HG03520 (cell line): ENCODE measurements at regions not wholly inside any gene's neighbourhood (a gene's known extent, or its start where the extent isn't known, plus 50 kb on each side); places are given as distances from the start of the nearest gene placed in this dataset.

Source experiments
- ATAC-seq: cut with Tn5 transposase; IDR thresholded peaks from one replicate; pipeline ENCODE4 v1.9.1; 2021; ENCODE audit warnings: mild to moderate bottlenecking, moderate library complexity; ENCODE audit not compliant: unreplicated experiment

DNA sequence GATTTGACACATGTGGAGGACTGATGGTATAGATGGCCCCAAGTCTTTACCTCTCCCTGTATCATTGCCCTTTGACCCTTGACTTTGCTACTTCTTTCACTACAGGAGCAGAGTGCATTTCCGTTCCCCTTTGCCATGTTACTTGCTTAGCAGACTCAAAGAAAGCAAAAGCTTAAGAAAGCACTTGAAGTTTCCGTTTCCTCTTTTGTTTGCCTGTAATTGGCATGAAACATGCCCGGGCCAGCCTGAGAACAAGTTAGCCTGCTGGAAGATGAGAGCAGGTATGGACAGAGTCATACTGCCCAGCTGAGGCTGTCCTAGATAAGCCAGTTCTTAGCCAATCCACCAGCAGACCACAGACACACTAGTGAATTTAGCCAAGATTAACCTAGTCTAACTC is 206.0 kb downstream of the BCOR start:
- ATAC-seq: no peak

DNA sequence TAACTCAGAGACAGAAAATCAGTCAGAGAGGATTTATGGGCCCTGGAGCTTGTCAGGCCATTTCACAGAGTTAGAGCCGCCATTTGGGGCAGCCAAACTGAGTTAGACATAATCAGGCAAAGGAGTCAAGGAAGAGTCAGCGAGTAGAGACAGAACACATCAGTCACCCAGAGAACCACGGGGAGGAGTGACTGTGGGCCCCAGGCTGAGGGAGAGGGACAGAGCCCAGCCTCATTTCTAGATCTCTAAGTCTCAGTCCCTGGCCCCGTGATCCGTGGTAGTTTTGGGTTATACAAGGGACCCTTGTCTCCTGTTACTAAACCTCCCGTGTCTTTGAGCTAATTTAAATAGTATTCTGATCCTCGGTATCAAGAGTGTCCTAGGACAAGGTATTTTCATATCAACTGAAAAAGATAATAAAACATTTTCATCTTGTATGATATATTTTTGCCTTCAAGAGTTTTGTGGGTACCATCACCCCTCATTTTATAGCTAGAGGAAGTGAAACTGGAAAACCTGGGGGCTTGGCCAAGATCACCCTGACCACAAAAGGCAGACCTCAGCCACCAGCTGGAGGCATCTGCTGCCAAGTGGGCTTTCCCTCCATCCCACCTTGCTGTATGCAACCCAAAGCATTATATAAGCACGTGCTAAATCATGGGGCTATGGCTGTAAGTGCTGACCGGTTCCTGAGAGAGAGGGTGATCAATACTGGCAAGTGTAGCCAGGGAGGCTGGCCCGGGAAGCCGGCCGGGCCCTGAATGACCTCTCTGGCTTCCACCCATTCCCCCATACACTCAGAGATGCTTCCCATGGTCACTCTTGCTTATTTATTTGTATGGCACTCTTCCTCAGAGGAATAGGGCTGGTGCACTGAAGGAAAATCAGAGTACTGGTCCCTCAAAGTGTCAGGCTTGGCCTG is 204.1 kb downstream of the BCOR start:
- ATAC-seq: no peak

DNA sequence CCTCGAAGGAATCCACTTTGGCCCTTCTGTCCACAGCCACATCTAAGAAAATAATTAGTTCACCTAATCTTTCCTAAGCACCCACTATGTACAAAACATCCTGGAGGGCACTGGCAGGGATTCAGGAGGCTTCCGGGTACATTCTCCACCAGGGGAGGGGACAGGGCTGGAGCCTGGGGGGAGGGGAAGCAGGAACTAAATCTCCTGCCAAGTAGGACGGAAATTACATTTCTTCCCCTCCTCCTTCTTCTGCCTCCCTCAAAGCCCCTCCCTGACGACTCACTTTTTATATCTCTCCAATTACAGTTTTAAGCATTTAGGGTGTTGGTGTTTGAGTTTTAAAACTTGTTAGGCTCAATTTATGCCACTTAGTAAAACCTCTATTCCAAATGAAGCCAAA is 203.1 kb downstream of the BCOR start:
- ATAC-seq: no peak

DNA sequence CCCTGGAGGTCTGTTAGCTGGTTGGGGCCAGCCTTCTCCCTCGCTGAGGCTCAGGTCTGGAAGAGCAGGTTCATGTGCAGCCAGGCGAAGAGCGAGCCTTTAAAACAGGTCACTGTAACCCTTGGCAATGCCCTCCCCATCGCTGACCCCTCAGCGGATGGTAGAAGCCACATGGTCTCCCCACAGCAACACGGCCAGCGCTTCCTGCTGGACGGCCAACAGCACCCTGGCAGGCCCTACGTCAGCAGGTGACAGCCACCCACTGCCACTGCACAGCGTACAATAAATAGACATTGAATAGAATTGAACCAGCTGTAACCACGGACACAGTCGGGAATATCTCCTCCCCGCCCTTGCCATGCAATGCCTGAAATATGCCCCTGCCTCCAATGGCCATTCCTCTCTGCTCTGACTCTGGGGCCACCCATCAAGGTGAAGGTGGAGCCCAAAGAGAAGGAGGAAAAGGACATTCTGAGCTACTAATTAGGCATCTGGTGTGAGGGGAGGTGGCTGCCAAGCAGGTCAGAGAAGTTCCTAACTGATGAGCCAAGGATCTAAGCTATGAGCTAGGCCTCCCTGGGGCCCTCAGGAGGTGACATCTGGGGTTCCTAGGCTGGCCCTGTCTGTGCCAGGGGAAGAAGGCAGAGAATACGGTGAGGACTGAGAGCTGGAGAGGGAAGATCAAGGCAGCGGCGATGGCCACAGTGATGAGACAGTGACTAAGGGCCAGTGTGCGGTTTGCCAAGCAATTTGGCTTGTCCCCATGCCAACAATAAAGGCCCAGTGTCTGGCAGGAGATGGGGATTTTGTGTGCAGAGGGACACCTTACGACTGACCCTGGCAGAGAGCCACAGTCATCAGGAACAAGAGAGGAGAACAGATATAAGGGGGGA is 202.3 kb downstream of the BCOR start:
- ATAC-seq: no peak

DNA sequence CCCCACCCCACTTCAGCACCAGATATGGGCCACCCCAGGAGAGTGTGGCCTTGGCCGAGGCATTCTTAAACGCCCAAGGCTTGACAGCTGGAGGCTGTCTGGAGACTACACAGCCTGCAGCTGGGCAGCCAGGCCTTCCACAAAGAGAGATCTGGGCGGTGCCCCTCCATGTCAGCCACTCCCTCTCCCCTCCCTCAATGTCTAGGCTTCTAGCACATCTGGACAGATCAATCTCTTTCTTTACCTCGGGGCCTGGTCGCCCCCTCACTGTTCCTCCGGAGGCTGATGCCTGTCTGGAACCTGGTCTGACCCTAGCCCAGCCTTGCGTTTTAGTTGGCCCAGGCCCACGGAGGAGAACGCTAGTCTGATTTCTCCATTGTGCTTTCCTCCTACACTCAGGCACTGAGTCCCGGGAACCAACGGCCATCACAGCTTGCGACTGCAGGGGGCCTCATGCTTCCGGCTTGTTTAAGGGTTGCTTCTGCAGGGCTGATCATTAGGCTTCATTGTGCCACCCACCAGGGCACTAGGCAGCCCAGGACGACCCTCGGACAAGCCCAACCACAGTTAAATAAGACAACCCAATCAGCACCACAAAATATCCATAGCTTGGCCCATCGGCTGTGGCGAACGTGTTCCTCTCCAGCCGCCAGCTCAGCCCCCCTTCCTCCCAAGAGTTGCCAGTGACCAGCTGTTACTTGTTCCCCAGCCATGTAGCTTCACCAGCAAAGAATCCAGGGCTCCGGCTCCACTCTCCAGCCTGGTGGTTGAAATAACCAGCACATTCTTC is 200.6 kb downstream of the BCOR start:
- ATAC-seq: no peak

DNA sequence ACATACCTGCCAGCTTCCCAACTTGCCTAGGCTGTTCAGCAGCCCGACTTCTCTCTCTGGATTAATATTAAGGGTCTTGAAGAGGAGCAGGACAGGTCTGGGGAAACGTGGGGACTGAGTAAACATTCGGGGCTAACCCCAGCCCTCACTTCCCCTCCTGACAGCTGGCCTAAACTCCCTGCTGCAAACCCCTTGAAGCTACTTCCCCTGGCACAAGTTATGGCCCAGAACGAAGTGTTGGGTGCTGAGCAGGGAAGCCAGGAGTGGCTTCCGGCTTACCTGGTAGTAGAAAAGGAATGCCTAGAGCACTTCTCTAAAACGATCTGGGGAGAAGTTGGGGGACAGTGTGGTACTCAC is 200.0 kb downstream of the BCOR start:
- ATAC-seq: no peak

DNA sequence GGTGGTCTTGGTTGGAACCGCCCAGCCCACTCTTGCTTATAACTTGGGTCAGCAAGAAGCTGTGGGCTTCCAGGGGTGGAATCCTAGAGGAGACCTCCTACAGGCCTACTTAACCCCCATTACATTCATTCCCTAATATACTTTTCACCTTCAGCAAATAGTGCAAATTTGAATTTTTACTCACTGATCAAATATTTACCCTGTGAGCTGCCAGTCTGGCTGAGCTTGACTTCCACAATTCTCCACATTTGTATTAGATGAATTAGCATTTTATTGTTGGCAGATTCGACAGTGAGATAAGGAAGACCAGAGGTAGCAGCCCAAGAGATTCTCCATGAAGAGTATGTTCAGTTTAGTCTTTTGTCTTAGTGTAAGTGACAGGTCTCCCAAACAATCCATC is 199.6 kb downstream of the BCOR start:
- no peak for ATAC-seq

DNA sequence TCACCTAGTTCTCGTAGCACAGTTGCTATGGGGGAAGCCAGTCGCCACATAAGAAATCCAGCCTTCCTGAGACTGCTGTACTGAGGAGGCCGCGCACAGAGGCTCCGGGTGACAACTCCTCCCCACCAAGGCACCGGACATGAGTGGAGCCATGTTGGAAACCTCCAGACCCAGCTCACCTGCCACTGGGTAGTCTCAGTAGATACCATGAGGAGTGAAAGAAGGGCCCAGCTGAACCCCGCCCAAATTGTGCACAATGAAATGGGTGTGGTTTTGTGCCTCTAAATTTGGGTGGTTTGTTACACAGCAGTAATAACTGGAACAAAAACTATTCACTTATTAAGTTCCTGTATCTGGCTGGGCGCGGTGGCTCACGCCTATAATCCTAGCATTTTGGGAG is 198.7 kb downstream of the BCOR start:
- no peak for ATAC-seq

DNA sequence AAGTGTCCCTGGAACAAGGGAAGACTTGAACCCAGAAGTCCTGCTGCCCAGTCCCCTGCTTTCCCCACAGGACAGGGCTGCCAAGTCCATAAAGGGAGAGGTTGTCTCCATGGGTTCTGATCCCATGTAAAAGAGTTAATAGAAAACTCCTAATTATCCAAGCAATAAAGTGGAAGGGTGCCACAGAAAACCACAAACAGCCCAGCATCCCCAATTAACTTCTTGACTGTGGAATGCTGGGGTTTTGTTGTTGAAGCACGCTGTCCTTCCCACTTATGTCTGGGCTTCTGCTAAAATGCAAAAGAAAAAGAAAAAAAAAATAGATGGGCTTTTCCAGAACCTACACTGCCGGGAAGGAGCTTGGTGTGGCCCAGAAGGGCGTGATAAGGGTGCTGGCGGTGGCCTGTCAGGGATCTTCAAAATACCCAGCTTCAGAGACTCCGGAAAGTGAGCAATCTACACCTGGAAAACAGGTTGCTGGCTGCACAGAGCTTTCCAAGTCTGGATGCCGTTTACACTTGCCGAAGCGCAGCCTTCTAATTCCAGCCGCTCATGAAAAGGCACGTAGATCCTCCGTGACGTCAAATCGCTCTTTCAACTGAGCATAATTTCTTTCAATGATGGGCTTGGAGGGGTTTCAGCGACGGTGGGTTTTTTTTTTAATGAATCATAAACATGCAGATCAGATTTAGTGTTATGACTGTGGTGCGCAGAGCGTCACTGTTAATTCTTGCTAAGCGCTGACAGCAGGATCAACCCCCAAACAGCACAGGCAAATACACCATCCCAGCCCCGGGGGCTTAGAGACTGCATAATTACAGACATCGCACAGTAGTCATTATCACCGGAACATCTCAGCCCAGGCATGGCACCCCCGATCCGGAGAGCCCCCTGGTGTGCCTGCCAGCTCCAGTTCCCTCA is 197.6 kb downstream of the BCOR start:
- ATAC-seq: no peak

DNA sequence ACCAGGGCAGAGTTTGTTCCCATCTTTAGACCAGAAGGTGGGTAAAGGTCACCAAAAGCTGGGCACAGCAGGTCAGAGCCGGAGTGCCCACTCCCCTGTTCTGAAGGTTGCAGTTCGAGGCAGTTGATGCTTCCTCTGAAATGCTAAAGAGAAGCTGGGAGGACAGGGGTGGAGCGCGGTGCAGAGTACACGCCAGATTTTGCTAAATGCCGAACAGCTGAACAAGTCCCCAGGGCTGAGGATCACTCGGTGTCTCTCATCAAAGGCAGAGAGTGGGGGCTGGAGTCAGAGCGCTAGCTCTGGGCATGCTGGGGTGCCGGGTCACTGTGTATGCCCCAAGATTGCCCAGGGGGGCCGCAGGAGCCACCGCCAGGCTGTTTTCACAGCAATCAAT is 197.0 kb downstream of the BCOR start:
- no peak for ATAC-seq

DNA sequence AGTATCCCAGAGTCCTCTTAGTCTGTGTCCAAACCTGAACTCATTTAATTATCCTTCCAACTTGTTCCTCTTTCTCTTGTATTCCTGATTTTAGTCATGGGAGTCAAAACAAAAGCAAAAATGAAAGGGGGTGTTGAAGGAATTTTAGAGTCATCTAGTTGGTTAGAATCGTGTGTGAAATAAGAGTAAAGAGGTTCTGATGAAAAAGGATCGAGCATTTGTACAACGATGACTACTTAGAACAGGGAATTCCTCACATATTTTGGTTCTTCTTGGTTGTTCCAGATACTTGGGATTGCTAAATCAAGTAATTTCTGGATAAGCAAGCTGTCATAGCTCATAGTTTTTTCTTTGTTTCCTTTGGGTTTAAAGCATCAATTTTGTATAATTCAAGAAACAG is 194.4 kb downstream of the BCOR start:
- no peak for ATAC-seq

DNA sequence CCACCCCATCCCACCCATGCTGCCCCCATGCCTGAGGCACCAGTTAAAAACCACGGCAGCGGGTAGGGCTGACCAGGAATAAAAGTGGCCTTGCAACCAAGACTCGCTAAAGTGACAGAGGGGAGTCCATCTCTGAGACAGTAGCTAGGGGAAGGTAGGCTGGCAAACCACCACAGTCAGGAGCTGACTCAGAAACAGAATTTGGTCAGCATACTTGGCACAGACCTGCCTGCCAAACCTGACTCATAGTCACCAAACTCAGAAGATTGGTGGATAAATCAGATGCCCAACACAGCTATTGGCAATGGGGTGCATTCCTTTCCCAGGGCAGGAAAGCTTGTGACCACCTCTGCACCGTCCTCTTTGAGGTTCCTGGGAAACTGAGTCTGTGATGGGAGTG is 193.8 kb downstream of the BCOR start:
- no peak for ATAC-seq

DNA sequence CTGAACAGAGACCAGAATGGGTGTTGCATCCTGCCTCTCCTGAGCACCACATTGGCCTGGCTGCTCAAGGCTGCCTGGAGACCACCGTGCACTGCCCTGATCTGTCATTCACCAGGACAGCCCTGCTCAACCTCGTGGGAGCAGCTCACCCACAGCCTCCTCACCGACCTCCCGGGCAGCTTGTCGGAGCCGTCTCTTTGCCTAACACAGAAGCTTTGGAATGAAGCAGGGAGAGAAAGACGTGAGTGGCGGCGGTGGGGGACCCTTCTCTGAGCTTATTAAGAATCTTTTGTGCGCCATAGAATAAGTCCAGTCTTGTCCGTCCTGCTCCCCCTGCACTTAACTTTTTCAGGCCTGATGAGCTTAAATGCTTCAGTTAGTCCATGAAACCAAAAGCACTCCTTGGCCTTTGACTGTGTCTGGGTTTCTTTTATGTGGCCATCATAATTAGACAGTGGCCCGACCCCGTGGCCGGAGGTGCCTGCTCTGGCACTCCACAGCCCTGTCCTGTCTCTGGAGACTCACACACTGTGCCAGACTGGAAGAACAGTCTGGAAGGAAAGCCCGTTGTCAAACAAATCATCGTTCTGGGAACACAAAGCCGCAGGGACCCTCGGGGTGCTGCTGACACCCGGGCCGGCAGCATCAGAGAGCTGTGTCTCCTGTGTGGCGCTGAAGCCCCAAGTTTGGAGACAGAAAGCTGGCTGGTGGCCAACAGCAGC is 192.8 kb downstream of the BCOR start:
- no peak for ATAC-seq

DNA sequence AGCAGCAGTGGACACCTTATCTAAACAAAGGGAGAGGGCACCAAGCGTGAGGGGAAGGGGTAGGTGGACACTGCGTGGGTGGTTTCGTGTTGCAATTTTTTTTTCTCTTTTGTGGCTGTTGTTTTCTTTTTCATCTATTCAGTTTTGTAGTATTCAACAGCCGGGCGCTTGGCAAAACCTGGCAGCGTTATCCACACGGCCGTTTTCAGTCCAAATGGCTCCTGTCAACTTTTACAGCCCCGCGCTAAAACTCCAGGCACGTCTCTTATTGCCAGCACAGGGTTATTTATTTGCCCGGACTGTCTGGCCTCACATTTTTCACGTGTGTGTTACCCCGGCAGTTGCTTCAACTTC is 192.2 kb downstream of the BCOR start:
- no peak for ATAC-seq

DNA sequence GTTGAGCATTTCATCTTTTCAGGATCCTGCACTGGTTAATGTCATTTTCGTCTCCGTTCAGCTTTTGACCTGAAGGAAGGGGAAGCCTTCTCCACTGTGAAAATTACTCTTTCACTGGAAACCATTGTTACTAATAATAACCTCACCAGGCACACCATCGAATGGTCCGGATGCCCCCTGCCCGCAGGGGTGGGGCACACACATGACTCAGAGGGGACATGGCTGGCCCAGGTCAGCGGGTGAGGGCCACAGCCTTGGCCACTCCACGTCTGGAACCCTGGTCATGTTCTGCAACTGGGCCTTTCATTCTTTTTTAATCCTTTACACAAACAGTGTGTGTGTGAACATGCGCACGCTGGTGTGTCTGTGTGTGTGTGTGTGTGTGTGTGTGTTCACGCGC is 191.8 kb downstream of the BCOR start:
- ATAC-seq: no peak

DNA sequence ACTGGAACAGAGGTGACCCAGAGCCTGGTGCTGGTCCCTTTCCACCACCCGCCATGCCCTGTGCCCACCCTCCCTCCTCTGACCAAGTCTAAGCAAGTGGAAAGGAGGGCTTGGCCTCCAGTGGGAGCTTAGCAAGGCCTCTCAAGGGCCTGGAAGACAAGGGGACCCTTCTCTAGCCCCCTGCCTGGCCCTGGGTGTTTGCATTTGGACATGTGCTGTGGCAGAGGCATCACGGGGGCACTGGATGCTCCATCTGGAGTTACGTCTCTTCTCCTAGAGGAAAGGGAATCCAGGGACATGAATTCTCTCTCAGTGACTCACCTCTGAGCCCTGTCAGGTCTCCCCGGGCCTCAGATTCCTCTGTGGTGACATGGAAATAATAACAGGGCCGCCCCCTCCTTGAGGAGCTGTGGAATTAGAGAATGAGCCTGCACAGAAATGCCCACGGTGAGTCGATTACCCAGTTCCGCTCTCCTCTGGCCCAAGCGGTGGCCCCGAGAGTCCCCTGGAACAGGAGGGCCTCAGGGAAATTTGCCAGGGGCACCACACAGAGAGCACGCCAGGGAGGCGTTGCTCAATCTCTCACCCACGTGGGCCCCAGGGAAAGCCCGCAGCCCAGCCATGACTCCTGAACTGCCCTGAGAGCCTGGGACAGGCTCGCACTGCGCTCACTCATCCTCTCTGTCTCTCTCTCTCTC is 189.6 kb downstream of the BCOR start:
- no peak for ATAC-seq

DNA sequence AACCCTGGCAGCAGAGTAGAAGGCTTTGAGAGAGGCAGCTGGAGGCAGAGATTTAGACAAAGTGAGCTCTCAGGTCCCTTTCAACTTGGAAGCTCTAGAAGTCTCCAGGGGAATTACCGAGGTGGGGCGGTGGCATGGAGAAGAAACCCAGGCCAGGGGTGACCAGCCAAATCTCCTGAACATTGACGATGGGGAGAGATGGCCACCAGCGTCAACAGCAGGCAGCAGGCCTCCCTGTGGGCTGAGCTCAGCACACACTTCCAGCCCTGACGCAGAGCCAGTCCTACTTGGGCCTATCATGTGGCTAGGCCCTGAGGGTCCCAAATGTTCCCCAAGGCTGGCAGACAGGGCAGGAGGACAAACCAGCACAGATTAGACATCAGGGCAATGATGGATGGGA is 187.8 kb downstream of the BCOR start:
- no peak for ATAC-seq

DNA sequence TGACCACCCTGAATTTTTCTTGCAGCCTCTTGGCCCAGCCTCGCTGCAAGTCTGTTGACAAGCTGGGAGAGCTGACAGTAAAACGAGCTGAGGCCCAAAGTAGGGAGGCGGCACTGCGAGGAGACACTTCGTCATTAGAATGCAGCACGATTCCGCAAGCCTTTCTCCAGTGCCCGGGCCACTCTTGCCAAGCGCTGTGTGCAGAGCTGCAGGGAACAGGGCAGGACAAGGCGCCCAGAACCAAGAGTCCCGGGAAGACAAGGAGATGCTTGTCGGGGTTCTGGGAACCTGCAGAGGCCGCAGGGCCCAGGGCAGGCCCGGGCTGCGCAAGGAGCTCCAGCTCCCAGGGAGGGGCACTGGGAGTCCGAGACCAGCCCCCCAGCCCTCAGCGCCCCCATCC is 187.1 kb downstream of the BCOR start:
- ATAC-seq: no peak

DNA sequence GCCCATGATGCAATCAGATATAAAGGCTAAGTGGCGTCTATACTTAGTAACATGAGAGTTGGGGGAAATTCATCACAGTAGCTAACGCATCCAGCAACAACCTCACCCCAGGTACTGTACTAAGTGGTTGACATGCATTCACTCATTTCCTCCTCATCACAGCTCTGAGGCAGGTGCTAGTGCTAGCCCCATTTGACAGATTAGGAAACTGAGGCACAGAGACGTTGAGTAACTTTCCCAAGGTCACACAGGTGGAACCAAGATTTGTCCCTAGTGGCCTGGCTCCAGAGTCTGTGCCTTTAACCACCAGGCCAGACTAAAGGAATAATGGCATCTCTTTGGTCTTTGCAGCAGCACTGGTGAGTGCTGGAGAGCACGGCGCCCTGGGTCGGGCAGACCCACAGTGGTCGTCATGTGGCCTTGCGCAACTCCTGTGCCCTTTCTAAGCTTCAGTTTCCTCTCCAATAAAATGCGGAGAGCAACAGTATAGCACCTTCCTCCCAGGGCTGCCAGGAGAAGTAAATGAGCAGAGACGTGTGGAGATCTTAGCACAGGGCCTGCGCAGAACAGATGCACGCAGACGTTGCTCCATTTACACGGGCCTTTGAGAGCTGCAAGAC is 186.4 kb downstream of the BCOR start:
- no peak for ATAC-seq
